HG02885 (cell line): ENCODE measurements at regions not wholly inside any gene's neighbourhood (a gene's known extent, or its start where the extent isn't known, plus 50 kb on each side); places are given as distances from the start of the nearest gene placed in this dataset.
"Not testable (repeated sequence)": the region's sequence is repeated elsewhere in the genome, so short reads cannot be mapped to it uniquely, and the experiment has no call there.

ENCODE experiments used
- ATAC-seq: cut with Tn5 transposase; IDR thresholded peaks from one replicate; pipeline ENCODE4 v1.9.1; 2021; ENCODE audit warnings: mild to moderate bottlenecking; ENCODE audit not compliant: unreplicated experiment, poor library complexity

DNA sequence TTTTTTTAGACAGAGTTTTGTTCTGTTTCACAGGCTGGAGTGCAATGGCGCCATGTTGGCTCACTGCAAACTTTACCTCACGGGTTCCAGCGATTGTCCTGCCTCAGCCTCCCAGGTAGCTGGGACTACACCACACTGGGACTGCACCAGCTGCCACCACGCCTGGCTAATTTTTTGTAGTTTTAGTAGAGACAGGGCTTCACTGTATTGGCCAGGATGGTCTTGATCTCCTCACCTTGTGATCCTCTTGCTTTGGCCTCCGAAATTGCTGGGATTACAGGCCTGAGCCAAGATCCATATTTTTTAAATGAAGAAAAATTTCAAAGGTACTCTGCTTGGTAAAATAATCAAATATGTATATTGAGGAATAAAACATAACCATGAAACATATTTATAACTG, 195.8 kb upstream of the TPTE start:
- ATAC-seq, result not testable (repeated sequence)

DNA sequence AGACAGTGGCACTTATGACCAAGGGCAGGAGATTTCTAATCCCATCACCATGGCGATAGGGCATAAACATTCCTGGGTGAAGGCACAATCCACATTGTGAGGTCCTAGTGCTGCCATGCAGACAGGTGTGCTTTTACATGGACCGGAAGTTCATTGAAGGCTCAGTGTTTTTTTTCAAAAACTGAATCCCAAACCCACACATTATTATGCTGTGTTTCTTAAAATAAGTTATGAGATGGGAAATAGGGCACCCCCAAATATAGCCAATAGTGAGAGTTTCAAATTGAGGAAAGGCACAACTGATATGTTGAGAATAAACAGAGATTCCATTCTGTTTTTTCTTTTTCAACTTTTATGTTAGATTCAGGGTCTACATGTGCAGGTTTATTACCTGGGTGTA, 195.2 kb upstream of the TPTE start:
- ATAC-seq, result not testable (repeated sequence)

DNA sequence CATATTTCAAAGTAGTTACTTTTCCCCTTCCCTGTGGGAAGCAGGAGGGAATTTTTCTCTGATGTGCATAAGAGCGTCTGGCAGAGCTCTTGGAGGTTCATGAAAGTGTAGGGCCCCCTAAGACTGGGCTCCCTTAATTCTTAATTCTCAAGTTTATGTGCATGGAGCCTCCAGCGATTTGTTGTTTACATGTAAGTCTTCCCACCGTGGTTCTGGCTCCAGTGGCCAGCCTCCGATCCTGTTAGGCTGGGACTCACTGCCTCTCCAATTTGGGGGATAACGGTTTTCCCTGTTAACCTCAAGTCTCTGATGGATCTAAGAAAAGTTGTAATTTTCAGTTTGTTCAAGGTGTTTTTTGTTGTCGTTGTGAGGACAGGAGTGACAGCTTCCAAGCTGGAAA, 192.7 kb upstream of the TPTE start:
- not testable (repeated sequence) for ATAC-seq

DNA sequence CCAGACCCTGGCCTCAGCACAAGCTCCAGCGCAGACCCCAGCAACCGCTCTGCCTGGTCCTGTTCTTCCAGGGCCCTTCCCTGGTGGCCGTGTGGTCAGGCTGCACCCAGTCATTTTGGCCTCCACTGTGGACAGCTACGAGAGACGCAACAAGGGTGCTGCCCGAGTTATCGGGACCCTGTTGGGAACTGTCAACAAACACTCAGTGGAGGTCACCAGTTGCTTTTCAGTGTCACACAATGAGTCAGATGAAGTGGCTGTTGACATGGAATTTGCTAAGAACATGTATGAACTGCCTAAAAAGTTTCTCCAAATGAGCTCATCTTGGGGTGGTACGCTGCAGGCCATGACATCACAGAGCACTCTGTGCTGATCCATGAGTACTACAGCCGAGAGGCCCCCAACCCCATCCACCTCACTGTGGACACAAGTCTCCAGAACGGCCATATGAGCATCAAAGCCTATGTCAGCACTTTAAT, 190.7 kb upstream of the TPTE start:
- not testable (repeated sequence) for ATAC-seq

GRCh38 chr21:10331134-10331533, 190.2 kb upstream of the TPTE start:
- not testable (repeated sequence) for ATAC-seq

DNA sequence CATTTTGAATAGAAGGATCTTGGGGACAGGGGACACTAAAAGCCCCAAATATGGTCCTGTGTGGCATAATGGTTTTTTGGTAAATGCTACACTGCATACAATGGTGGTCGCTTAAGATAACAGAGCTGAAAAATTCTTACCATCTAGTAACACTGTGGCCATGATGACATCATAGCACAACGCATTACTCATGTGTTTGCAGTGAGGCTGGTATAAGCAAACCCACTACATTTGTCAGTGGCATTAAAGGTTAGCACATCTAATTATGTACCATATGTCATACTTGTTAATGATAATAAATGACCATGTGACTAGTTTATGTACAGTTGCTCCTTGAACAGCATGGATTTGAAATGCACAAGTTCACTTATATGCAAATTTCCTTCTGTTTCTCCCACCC, 188.4 kb upstream of the TPTE start:
- not testable (repeated sequence) for ATAC-seq

GRCh38 chr21:10334391-10334790, 187.0 kb upstream of the TPTE start:
- ATAC-seq, result not testable (repeated sequence)

DNA sequence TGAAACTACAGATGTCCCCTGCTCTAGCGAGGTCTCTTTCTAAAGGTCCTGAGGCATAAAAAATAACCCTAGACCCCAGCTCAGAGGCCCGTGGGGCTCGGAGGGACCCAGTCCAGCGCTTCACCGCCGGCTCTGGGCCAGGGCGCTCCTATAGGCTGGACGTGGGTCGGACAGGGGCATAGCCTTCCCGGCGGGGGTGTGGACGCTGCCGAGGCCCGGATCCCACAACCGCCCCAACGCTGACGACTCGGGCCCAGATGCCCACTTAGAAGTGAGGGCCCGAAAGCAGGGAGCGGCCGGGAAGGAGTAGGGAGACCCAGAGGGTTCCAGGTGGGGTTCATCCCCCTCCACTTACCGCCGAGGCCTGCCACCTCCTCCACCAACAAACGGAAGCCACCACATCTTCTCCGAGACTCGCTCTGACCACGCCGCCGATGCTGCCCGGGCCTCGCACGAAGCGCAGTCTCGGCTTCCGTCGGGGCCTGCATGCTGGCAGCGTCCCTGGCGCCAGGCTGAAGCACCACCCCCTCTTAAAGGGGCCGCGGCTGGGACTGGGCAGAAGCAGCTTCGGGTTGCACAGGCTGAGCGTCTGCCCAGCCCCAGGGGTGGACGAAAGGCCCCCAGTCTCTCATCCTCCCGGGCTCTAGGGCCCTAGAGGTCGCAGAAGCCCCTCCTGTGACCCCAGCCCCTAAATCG, 179.0 kb upstream of the TPTE start:
- ATAC-seq, result peak; percentile 60

GRCh38 chr21:10343146-10343935, 178.0 kb upstream of the TPTE start:
- not testable (repeated sequence) for ATAC-seq

GRCh38 chr21:10344266-10344665, 177.1 kb upstream of the TPTE start:
- not testable (repeated sequence) for ATAC-seq

GRCh38 chr21:10345178-10345612, 176.2 kb upstream of the TPTE start:
- ATAC-seq, result not testable (repeated sequence)

DNA sequence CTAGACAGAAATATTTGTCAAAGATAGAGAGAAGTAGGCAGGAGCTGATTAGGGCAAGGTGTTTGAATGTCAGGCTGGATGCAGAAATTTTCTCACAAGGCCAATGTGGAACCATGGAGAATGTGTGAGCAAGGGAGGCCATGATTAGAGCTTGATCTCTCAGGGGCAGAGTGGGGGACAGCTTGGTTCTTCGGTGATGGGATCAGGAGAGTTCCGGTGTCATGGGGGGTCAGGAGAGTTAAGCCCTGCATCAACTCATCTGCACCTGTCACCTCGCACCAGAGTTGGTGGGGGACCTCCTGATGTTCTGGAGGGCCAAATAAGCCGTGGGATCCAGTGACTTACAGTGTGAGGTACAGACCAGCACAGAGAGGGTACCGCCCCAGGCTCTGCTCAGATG, 175.1 kb upstream of the TPTE start:
- not testable (repeated sequence) for ATAC-seq

DNA sequence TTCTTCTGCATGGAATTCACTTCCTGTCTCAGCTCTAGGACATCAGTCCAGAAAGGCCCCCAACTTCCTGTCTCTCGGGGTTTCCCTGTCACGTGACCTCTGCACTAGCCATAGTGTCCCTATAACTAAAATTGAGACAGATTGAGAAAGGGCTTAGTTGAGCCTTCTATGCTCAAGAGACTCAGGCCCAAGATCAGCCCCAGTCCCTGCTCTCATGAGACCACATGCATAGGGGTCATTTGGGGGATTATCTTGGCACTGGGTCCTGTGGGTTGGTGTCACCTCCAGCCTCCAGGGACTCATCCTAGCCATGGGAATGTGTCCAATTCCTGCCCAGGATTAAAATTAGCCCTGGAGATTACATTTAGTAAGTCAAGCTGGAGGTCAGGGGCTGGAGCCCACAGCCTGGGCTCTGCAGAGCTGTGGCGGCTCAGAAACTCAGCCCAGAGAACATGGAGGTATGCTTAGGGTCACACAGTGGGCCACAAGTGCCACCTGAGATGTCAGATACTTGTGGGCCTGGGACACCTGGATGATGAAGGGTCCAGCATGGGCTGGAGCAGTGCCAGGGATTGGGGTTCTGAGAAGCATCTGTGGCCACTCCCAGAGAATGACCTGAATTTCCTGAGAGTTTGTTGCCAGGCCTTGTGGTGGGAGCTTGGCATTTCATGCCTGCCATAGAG, 174.3 kb upstream of the TPTE start:
- not testable (repeated sequence) for ATAC-seq

GRCh38 chr21:10347675-10348074, 173.7 kb upstream of the TPTE start:
- not testable (repeated sequence) for ATAC-seq

DNA sequence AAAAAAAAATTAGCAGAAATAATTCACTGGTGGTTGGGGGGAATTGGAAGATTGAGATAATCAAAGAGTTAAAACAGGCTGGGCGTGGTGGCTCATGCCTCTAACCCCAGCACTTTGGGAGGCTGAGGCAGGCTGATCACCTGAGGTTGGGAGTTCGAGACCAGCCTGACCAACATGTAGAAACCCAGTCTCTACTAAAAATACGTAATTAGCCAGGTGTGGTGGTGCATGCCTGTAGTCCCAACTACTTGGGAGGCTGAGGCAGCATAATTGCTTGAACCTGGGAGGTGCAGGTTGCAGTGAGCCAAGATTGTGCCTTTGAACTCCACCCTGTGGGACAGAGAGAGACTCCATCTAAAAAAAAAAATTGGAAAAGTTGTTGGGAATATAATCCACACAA, 173.2 kb upstream of the TPTE start:
- not testable (repeated sequence) for ATAC-seq

DNA sequence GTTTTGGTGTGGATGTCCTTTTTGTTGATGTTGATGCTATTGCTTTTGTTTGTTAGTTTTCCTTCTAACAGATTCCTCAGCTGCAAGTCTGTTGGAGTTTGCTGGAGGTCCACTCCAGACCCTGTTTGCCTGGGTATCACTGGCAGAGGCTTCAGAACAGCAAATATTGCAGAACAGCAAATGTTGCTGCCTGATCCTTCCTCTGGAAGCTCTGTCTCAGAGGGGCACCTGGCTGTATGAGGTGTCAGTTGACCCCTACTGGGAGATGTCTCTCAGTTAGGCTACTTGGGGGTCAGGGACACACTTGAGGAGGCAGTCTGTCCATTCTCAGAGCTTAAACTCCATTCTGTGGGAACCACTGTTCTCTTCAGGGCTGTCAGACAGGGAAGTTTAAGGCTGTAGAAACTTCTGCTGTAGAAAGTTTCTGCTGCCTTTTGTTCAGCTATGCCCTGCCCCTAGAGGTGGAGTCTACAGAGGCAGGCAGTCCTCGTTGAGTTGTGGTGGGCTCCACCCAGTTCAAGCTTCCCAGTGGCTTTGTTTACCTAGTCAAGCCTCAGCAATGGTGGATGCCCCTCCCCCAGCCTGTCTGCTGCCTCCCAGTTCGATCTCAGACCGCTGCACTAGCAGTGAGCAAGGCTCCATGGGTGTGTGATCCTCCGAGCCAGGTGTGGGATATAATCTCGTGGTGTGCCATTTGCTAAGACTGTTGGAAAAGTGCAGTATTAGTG, 166.4 kb upstream of the TPTE start:
- not testable (repeated sequence) for ATAC-seq

DNA sequence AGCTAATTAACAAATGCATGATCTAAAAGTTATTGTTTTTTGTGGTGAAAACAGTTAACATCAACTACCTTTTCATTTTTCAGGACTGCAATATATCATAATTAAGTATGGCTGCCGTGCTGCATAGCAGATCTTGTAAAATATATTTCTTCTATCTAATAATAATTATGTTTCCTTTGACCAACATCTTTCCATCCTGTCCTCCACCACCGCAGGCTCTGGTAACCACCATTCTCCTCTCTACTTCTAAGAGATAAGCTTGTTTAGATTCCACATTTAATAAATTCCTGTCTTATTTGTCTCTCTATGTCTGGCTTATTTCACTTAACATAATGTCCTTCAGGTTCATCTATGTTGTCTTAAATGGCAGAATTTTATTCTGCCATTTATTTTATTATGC, 162.3 kb upstream of the TPTE start:
- not testable (repeated sequence) for ATAC-seq

DNA sequence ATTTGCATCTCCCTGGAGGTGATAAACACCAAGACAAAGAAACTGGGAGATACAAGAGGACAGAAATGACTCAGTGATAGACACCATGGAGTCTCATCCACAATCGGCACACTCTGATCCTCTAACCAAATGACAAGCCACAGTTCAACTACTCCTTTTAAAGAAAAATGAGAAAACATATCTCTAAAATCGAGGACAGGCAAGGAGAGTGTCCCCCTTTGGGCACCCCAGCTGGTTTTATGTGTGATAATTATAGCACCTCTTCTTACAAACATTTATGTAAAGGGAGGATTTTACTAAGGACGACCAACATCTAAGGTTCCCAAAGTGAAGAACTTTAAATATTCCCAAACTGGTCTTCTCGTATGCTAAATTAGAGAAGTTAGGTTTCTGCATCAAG, 161.5 kb upstream of the TPTE start:
- not testable (repeated sequence) for ATAC-seq

DNA sequence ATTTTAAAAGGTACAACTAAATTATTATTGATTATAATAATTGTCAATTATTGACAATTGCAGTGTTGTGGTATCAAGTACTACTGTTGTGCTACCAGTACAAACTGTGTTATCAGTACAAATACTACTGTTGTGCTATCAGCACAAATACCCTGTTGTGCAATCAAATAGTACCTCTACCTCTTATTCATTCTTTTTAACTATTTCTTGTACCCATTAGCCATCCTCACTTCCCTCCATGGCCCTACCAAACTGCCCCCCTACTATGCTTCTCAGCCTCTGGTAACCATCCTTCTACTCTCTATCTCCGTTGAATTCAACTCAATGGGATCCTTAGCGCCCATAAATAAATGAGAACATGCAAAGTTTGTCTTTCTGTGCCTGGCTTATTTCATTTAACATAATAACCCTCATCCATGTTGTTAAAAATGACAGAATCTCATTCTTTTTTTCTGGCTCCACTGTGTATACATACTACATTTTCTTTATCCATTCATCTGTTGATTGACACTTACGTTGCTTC, 160.1 kb upstream of the TPTE start:
- ATAC-seq, result not testable (repeated sequence)

DNA sequence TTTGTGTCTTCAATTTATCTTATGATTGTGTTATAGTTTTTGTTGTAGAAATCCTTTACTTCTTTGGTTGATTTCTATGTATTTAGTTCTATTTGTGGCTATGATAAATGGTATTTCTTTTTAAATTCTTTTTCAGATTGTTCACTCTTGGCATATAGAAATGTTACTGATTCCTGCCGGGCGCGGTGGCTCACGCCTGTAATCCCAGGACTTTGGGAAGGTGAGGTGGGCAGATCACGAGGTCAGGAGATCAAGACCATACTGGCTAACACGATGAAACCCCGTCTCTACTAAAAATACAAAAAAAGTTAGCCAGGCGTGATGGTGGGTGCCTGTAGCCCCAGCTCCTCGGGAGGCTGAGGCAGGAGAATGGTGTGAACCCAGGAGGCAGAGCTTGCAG, 158.6 kb upstream of the TPTE start:
- not testable (repeated sequence) for ATAC-seq
